ENCODE measurements at regions not wholly inside any gene's neighbourhood (a gene's known extent, or its start where the extent isn't known, plus 50 kb on each side); places are given as distances from the start of the nearest gene placed in this dataset.

DNA sequence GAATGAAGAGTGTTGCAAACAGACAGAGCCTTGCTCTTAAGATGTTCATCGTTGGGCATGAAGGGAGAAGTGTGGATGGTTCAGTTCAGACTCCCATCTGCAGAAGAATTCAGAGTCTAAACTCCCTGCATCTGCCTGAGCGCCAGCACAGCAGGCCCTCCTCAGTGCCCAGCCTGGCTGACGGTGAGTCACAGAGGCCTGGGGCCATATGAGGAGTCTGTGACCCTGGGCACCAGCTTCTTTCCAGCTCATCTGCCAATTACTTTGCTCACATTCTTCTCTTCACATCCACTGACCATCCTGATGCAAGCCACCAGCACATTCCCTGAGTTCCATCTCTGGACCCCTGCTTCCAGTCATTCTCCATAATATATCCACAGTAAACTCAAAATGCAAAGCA, 401.1 kb upstream of the TRPC7 start:
- Histone ChIP-seq H3K27ac (no peak overlapping the region), H3K4me1 (no peaks in the 10 kb centered on the region), H3K36me3 (no peaks in the 10 kb centered on the region), H3K27me3 (ENCODE audit: low read depth) (no peaks in the 10 kb centered on the region), H3K9me3 (no peaks in the 10 kb centered on the region), H3K4me3 (no peak overlapping the region)
- DNase-seq = no peak
- TF ChIP-seq, protein P1, sequence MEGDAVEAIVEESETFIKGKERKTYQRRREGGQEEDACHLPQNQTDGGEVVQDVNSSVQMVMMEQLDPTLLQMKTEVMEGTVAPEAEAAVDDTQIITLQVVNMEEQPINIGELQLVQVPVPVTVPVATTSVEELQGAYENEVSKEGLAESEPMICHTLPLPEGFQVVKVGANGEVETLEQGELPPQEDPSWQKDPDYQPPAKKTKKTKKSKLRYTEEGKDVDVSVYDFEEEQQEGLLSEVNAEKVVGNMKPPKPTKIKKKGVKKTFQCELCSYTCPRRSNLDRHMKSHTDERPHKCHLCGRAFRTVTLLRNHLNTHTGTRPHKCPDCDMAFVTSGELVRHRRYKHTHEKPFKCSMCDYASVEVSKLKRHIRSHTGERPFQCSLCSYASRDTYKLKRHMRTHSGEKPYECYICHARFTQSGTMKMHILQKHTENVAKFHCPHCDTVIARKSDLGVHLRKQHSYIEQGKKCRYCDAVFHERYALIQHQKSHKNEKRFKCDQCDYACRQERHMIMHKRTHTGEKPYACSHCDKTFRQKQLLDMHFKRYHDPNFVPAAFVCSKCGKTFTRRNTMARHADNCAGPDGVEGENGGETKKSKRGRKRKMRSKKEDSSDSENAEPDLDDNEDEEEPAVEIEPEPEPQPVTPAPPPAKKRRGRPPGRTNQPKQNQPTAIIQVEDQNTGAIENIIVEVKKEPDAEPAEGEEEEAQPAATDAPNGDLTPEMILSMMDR (IDR thresholded peaks at IDR 0.05) = no peak
- no peak for ATAC-seq
- intact Hi-C loops (cut with DNase I) = no loop called here

DNA sequence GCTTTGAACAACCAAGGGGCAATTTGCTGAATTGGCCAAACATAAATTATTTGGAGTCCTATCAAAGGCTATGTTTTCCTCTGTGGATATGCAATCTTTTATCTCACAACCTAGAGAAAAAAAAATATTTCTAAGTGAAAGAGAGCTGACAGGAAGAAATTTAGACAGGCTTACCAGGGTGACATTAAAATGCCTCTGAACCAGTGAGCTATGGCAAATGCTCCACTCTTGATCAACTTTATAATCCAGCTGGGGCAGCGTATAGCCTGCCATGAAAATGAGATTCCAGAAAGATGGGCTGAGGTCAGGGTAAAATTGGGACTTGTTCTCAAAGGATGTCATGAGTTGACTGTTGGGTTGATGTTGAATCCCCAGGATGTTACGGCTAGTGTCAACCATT, 399.3 kb upstream of the TRPC7 start:
- DNase-seq (no peak), ATAC-seq (no peak)
- no peaks in the 10 kb centered on the region for H3K9me3 ChIP-seq
- intact Hi-C loops (cut with DNase I) = no loop called here
- H3K27me3 ChIP-seq (ENCODE audit: low read depth) = no peaks in the 10 kb centered on the region
- no peak overlapping the region for H3K4me3 ChIP-seq
- H3K27ac ChIP-seq = no peak overlapping the region
- no peaks in the 10 kb centered on the region for H3K36me3 ChIP-seq
- TF ChIP-seq, protein P1 (IDR thresholded peaks at IDR 0.05) = no peak
- H3K4me1 ChIP-seq = no peaks in the 10 kb centered on the region

DNA sequence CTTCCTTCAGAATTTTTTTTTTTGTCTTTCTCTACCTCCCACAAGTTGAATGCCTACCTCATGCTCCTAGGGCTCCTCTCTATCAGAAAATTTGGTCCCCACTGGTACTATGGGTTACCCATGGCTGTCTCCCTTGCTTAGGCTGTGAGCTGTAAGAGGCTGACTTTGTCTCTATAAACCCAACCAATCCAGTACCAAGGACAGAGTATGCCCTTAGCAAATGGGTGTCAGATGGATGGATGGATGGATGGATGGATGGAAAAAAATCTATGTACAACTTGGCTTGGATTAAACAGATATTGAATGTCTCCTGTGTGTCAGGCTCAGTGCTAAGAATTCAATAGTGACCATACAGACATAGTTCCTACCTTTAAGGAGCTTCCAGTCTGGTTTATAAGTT, 398.2 kb upstream of the TRPC7 start:
- Histone ChIP-seq H3K27me3 (ENCODE audit: low read depth) (no peaks in the 10 kb centered on the region), H3K4me3 (no peak overlapping the region), H3K27ac (no peak overlapping the region), H3K4me1 (no peaks in the 10 kb centered on the region), H3K36me3 (no peaks in the 10 kb centered on the region), H3K9me3 (no peaks in the 10 kb centered on the region)
- TF ChIP-seq, protein P1 (IDR thresholded peaks at IDR 0.05) = no peak
- ATAC-seq = no peak
- DNase-seq = no peak
- intact Hi-C loops (cut with DNase I) = no loop called here

DNA sequence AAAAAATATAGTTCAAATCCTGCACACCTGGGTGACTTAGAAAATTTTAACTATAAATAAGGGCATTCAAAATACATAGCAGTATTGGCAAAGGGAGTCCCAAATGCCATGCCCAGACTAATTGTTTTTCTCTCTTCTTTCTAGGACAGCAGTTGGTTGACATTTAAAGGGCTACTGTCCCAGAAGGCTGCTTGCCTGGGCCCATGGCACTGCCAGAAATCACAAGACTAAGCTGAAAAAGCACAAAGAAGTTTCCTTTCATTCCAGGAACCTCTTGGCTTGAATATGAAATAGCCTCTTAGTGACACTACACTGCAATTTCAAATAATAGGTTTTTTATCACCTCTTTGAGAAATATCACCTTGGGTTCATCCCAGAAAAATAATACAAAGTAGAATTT, 388.9 kb upstream of the TRPC7 start:
- ATAC-seq (no peak), DNase-seq (no peak)
- Histone ChIP-seq H3K4me1 (no peaks in the 10 kb centered on the region), H3K36me3 (no peaks in the 10 kb centered on the region), H3K4me3 (no peak overlapping the region), H3K9me3 (no peaks in the 10 kb centered on the region), H3K27ac (no peak overlapping the region), H3K27me3 (ENCODE audit: low read depth) (no peaks in the 10 kb centered on the region)
- intact Hi-C loops (cut with DNase I) = no loop called here
- TF ChIP-seq, protein P1 (IDR thresholded peaks at IDR 0.05) = no peak

DNA sequence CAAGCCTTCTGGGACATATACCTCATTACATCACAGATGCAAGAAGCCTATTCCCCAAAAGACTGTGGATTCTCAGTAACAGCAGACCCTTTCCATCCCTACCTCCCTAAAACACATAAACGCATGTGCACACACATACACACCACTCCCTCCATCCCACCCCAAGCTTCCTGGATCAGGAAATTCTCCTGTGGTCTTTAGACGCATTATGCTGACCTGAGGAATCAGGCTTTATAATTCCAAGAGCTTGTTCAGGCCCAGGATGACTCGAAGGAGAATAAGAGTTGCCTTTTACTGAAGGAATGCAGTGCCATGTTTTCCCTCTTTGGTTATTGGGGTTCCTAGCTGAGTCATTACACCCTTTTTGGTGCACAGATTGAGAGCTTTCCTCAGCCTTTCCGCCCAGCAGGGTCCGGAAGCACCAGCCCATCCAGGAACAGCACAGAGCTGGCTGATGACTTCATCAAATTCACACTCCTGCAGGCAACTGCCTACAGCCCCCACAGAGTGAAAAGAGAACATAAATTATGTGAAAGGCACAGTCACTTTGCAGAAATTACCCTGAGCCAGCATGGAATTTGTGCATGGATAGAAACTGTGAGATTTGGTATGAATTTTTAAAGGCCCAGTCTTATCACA, 385.0 kb upstream of the TRPC7 start:
- no peaks in the 10 kb centered on the region for H3K36me3 ChIP-seq
- intact Hi-C loops (cut with DNase I) = no loop called here
- no peaks in the 10 kb centered on the region for H3K27me3 ChIP-seq (ENCODE audit: low read depth)
- H3K4me3 ChIP-seq = no peak overlapping the region
- H3K4me1 ChIP-seq = no peaks in the 10 kb centered on the region
- ATAC-seq (no peak), DNase-seq (no peak)
- H3K27ac ChIP-seq = no peak overlapping the region
- no peaks in the 10 kb centered on the region for H3K9me3 ChIP-seq
- TF ChIP-seq, protein P1 (IDR thresholded peaks at IDR 0.05) = no peak
